ENCODE measurements at regions not wholly inside any gene's neighbourhood (a gene's known extent, or its start where the extent isn't known, plus 50 kb on each side); places are given as distances from the start of the nearest gene placed in this dataset.

DNA sequence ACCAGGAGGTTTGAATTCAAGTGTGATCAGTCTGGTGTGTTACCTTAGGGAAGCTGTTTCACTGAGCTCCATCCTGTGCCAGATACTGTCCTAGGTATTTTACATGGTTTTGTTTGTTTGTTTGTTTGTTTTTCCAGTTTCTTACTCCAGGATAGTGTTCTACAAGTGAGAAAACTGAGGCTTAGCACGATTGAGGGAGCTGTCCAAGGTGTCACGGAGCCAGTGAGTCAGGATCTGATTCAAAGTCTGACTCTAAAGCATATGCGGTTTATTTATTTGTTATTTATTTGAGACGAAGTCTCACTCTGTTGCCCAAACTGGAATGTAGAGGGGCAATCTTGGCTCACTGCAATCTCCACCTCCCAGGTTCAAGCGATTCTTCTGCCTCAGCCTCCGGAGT lies 79.7 kb upstream of the GNG2 start:
- Histone ChIP-seq H3K79me2 (ENCODE audit: insufficient read depth, low read length) (no peaks in the 10 kb centered on the region), H3K9me3 (ENCODE audit: low read depth, low read length) (peaks cover under 1% of the 10 kb centered on the region), H3K4me2 (ENCODE audit: insufficient read depth, low read length) (peak overlapping the region; percentile 64), H4K20me1 (ENCODE audit: insufficient read depth, low read length) (no peaks in the 10 kb centered on the region), H3K36me3 (ENCODE audit: insufficient read depth, low read length) (no peaks in the 10 kb centered on the region), H3K27ac (ENCODE audit: low read depth, low read length) (no peak overlapping the region), H2AFZ (ENCODE audit: low read length) (no peak overlapping the region), H3K4me1 (ENCODE audit: insufficient read depth, low read length) (peaks cover 11% of the 10 kb centered on the region), H3K27me3 (ENCODE audit: insufficient read depth, low read length) (no peaks in the 10 kb centered on the region), H3K4me3 (ENCODE audit: insufficient read depth, low read length) (no peak overlapping the region)
- no peak for TF ChIP-seq CTCF (IDR thresholded peaks at IDR 0.05; ENCODE audit: extremely low read depth, low read depth, low read length)
- no peak for DNase-seq (ENCODE audit: insufficient read length, low spot score, missing footprints)

GRCh38 chr14:51781381-51781780 lies 79.0 kb upstream of the GNG2 start:
- no peak for TF ChIP-seq CTCF (IDR thresholded peaks at IDR 0.05; ENCODE audit: extremely low read depth, low read depth, low read length)
- Histone ChIP-seq H3K27me3 (ENCODE audit: insufficient read depth, low read length) (no peaks in the 10 kb centered on the region), H3K27ac (ENCODE audit: low read depth, low read length) (no peak overlapping the region), H2AFZ (ENCODE audit: low read length) (no peak overlapping the region), H3K9me3 (ENCODE audit: low read depth, low read length) (peaks cover 4% of the 10 kb centered on the region), H3K4me1 (ENCODE audit: insufficient read depth, low read length) (peaks cover 11% of the 10 kb centered on the region), H3K36me3 (ENCODE audit: insufficient read depth, low read length) (no peaks in the 10 kb centered on the region), H3K4me3 (ENCODE audit: insufficient read depth, low read length) (no peak overlapping the region), H3K79me2 (ENCODE audit: insufficient read depth, low read length) (no peaks in the 10 kb centered on the region), H3K4me2 (ENCODE audit: insufficient read depth, low read length) (no peak overlapping the region), H4K20me1 (ENCODE audit: insufficient read depth, low read length) (no peaks in the 10 kb centered on the region)
- no peak for DNase-seq (ENCODE audit: insufficient read length, low spot score, missing footprints)

- H2AFZ ChIP-seq (ENCODE audit: low read length), result no peak overlapping the region
- H3K79me2 ChIP-seq (ENCODE audit: insufficient read depth, low read length), result no peaks in the 10 kb centered on the region
- H3K36me3 ChIP-seq (ENCODE audit: insufficient read depth, low read length), result no peaks in the 10 kb centered on the region
- DNase-seq (ENCODE audit: insufficient read length, low spot score, missing footprints), result no peak
- H3K9me3 ChIP-seq (ENCODE audit: low read depth, low read length), result peaks cover 6% of the 10 kb centered on the region
- no peak for TF ChIP-seq CTCF (IDR thresholded peaks at IDR 0.05; ENCODE audit: extremely low read depth, low read depth, low read length)
- H3K27ac ChIP-seq (ENCODE audit: low read depth, low read length), result no peak overlapping the region
- H3K4me3 ChIP-seq (ENCODE audit: insufficient read depth, low read length), result no peak overlapping the region
- no peaks in the 10 kb centered on the region for H3K27me3 ChIP-seq (ENCODE audit: insufficient read depth, low read length)
- no peaks in the 10 kb centered on the region for H4K20me1 ChIP-seq (ENCODE audit: insufficient read depth, low read length)
- H3K4me2 ChIP-seq (ENCODE audit: insufficient read depth, low read length), result no peak overlapping the region
- H3K4me1 ChIP-seq (ENCODE audit: insufficient read depth, low read length), result peaks cover 11% of the 10 kb centered on the region
Measured at GRCh38 chr14:51782435-51782834, 78.0 kb upstream of the GNG2 start.

DNA sequence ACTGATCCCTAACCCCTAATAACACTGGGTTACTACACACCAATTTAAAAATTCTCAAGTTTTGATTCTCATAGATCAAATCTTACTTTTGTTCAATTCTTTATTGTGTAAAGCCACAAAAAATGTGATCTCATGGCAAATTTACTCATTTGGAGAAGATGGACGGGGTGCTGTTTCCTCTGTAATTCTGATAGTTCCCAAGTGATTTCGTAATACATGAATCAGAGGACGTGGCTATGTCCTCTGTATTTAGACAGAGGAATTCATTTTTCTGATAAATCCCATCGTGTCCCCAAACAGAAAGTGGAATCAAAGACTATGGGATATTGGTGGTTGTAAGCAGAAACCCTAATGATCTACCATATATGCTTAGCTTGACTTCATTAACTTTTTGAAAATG lies 76.6 kb upstream of the GNG2 start:
- no peaks in the 10 kb centered on the region for H4K20me1 ChIP-seq (ENCODE audit: insufficient read depth, low read length)
- H3K9me3 ChIP-seq (ENCODE audit: low read depth, low read length), result peaks cover 6% of the 10 kb centered on the region
- no peak for DNase-seq (ENCODE audit: insufficient read length, low spot score, missing footprints)
- no peaks in the 10 kb centered on the region for H3K36me3 ChIP-seq (ENCODE audit: insufficient read depth, low read length)
- H3K4me1 ChIP-seq (ENCODE audit: insufficient read depth, low read length), result peaks cover 11% of the 10 kb centered on the region
- no peak for TF ChIP-seq CTCF (IDR thresholded peaks at IDR 0.05; ENCODE audit: extremely low read depth, low read depth, low read length)
- peak overlapping the region; percentile 20 for H2AFZ ChIP-seq (ENCODE audit: low read length)
- H3K4me3 ChIP-seq (ENCODE audit: insufficient read depth, low read length), result peak overlapping the region; percentile 14
- peak overlapping the region; percentile 58 for H3K4me2 ChIP-seq (ENCODE audit: insufficient read depth, low read length)
- H3K79me2 ChIP-seq (ENCODE audit: insufficient read depth, low read length), result no peaks in the 10 kb centered on the region
- H3K27me3 ChIP-seq (ENCODE audit: insufficient read depth, low read length), result peaks cover 6% of the 10 kb centered on the region
- H3K27ac ChIP-seq (ENCODE audit: low read depth, low read length), result no peak overlapping the region

All from osteoblast (primary cell).